Ammon's horn (tissue), 1 donor: ENCODE measurements at regions not wholly inside any gene's neighbourhood (a gene's known extent, or its start where the extent isn't known, plus 50 kb on each side); places are given as distances from the start of the nearest gene placed in this dataset.
"Not testable (repeated sequence)": the region's sequence is repeated elsewhere in the genome, so short reads cannot be mapped to it uniquely, and the experiment has no call there.

ENCODE experiments used
- DNase-seq: peaks from one replicate; pipeline ENCODE4 v3.0.0-alpha.2; 2016; ENCODE audit warnings: low spot score

DNA sequence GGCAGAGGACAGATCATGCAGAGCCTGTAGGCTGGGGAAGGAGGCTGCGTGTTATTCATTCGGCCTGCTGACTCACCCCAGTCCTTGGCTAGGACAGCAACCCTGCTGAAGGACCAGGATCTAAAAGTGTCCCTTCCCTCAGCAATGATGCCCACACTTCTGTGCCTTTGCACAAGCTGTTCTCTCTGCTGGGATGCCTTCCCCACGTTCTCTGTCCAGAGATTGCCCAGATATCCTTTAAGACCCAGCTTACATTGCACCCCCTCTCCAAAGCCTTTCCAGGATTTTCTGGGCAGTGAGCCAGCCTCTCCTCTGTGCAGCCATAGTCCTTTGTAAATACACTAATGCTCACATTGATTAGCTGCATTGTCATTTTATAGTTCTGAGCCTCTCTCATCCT lies 99.3 kb upstream of the CHD6 start:
- DNase-seq = peak; percentile 10

DNA sequence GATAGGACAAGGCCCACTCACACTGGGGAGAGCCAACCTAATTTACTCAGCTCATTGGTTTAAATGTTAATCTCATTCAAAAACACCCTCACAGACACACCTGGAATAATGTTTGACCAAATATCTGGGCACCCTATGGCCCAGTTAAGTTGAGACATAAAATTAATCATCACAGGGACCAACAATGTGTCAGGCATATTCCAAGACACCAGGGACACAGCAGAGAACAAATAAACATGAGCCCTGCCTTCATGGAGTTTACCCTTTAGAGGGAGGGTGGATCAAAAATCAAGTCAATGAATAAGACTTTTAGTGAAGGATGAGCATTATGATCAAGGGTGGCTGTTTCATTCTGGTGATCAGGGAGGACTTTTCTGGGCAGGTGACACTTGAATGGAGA lies 98.7 kb upstream of the CHD6 start:
- no peak for DNase-seq

DNA sequence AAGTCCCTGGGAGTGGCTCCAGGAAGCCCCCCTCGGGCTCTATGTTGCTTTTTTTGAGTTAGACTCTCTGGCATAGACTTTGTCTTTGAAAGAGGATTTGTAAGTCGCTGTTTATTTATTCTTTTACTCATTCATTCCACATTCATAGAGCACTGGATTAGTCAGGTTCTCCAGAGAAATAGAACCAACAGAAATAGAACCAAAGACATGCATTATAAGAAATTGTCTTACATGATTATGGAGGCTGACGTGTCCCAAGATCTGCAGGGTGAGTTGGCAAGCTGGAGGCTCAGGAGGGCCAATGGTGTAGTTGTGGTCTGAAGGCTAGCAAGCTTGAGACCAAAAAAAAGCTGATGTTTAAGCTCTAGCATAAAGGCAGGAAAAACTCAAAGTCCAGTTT lies 98.3 kb upstream of the CHD6 start:
- DNase-seq = no peak

DNA sequence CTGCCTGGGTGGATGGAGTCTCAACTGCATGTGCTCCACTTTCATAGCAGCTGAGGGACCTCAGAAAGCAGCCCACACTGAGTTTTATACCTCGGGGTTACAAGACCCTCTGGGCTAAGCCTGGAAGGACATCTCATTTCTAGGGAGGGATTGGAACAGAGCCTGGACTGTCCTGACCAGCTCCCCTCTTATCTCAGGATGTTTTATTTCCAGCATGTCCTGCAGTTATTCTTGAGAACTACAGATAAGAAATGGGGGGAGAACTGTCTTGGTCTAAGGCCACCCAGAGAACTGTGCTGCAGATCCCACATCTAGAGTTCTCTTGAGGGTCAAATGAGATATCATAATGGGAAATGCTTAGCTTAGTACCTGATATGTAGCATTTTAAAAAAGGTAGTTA lies 97.3 kb upstream of the CHD6 start:
- no peak for DNase-seq

DNA sequence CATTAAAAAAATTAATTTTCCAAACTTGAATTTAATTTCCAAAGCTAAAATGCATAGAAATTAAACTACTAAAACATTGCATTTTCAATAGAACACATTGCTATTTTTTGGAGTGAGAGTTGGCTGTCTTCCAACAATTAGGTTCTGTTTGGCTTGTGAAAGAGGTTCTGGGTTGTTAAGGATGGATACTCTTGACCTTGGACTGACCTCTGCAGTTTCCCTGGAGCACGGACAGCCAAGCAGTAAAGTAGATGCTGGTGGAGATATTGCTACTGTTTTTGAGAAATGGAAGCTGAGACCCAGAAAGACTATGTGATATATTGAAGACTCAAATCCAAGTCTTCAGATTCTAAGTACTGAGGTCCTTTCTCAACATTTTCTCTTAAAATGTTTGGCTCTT lies 95.9 kb upstream of the CHD6 start:
- no peak for DNase-seq

DNA sequence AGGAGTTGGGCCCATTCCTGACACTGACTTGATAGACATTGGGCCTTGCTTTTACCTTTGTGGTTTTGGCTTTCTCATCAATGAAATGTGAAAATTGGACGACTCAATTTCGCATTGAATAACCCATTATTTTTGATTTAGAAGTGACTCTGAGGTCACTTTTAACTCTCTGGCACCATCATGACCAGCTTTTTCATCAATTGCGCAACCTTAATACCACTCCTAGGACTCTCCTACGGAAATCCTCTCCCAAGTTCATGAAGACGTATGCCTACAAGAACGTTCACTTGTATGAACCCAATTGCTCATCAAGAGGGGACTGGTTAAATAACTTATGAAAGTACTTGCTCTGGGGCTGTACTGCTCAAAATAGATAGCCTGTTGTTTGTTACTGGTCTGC lies 86.7 kb upstream of the CHD6 start:
- no peak for DNase-seq

DNA sequence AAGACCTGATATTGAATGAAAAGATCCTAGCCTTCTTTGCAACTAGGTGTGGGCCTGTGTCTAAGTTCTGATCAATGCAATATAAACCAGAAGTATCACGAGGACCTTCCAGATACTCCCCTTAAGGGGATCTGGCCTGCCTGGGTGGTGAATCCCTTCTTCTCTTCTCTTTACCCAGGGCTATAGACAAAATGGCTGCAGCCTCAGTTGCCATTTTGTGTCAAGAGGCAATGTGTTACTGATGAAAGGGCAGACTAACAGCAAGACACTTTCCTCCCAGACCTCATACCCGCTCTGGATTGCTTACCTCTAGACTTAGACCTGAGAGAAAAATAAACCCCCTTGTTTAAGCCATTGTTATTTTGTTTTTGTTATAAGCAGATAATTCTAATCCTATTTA lies 84.5 kb upstream of the CHD6 start:
- no peak for DNase-seq

DNA sequence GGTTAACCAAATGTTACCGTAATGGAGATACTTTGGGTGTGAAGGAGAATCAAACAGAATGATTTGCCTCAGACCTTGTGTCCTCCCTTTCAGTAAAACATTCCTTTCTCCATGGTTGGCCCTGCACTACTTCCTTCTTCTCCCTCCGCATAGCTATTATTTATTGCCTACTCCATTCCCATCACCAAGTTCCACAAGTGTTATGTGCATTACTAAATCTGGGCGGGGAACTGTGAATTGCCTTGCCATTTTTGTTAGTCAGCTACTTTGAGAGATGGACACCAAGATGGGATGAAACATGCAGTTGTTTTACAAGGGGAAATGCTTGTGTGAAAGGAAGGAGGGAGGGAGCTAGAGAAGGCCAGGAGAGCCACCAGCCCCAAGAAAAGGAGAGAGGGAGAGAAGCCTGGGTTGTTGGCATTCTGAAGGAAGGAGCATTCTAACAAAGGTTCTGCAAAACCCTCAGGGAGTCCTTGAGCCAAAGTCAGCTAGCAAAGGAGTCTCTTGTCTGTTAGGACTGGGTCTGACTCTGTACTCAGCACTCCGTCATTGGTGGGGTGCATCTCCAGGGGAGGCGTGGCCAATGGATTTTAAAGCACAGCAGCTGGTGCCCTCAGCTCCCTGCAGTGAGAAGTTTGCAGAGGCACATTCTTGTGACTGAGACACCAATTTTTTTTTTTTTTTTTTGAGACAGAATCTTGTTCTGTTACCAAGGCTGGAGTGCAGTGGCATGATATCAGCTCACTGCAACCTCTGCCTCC lies 83.6 kb upstream of the CHD6 start:
- DNase-seq = no peak

DNA sequence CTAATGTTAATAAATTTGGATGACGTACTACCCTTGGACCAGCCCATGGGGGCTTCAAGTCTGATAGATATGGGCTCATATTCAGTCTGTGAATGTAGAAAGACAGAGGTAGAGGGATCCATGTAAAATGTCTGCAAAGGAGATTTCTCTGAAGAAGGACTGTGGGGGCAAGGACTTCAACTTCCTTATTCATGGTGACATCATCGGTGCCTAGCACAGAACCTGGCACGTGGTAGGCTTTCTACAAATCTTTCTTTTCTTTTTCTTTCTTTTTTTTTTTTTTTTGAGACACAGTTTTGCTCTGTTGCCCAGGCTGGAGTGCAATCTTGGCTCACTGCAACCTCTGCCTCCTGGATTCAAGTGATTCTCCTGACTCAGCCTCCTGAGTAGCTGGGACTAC lies 81.5 kb upstream of the CHD6 start:
- DNase-seq = not testable (repeated sequence)

DNA sequence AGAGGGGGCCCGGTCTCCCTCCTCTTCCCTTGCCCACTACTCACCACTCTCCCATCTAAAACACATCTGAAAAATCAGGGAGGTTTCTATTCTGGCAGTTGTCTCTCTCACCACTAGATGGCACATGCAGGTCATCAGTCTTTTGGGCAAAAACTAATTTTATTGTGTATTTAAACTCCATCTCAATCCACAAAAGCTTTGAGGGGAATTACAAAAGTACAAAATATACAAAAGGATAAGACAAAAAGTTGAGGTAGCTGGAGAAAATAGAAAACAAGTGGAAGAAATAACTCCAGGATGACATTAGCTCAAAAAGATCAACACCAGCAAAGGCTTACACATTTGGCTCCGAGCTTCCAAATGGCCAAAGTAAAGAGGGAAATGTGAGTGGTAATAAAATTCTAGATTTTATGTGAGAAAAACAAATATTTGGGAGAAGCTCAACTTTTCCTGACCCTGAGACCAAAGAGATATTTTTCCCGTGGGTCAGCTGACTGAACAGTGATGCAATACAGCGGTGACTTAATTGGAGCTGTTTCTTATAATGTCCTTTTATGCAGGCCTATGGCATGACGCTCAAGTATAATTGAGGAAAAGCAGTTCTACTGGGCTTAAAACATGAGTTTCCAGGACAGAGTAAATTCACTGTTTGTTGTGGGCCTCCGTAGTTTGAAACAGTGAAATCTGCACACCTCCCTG lies 79.8 kb upstream of the CHD6 start:
- DNase-seq = peak; percentile 25

DNA sequence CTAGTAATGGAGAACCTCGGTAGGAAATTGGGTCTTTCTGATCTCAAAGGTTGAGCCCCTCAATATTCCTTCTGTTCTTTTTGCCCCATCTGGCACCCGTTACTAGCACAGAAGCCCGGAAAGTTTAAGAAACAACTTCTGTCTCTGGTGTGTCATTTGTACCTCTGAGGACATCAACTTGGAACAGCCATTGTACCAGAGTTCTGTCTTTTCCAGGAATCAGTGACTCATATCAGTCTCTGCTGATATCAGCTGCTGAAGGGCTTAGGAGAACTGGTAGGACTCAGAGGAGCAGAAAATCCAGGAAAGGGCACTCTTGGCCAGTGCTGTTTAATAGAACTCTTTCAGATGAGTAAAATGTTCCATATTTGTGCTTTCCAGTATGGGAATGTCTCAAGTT lies 78.3 kb upstream of the CHD6 start:
- no peak for DNase-seq

DNA sequence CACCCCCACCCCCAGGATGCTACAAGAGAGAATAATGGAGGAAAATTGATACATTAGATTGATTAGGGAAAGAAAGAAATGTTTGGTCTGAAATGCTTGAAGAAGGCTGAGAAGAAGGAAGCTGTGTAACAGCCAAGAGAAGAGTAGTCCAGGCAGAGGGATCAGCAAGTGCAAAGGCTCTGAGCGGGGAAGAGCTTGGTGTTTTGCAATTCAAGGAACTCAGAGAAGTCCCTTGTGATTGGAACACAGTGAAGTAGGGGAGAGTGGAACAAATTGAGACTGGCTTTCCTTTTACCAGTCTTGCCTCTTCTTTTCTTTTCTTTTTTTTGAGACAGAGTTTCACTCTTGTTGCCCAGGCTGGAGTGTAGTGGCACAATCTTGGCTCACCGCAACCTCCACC lies 76.6 kb upstream of the CHD6 start:
- no peak for DNase-seq

DNA sequence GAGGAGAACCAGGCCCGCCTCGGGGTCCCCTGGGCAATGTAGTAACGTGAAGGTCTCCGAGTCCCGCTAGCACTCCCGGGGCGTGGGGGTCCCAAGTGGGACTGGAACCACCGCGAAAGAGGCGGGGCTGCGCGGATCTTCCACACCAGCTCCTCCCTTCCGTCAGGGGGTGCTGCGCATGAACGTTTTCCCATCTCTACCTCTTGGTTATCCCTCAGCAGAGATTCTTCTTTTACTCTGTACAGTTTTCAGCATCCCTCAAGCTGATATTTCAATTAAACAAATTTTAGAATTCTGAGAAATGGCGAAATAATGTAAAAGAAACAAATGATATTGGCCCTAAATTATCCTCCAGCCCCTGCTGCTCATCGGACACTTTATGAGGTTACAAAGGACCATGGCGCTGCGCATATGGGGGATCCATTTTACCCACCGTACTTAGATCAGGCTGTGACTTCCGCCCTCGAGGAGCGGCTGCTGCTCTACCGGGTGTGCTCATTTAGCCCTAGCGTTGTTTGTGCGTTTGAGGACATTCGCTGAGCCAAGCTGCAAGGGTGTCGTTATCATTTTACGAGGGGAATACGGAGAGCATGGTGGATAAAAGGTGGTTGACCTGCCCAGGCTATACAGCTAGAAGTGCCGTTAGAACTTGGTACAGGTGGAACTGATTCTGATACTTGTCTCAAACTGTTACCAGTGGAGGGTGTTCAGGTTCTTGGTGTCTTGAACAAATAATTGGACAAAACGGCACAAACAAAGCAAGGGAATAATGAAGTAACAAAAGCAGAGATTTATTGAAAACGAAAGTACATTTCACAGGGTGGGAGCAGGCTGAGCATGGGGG lies 75.2 kb upstream of the CHD6 start:
- peak; percentile 95 for DNase-seq

DNA sequence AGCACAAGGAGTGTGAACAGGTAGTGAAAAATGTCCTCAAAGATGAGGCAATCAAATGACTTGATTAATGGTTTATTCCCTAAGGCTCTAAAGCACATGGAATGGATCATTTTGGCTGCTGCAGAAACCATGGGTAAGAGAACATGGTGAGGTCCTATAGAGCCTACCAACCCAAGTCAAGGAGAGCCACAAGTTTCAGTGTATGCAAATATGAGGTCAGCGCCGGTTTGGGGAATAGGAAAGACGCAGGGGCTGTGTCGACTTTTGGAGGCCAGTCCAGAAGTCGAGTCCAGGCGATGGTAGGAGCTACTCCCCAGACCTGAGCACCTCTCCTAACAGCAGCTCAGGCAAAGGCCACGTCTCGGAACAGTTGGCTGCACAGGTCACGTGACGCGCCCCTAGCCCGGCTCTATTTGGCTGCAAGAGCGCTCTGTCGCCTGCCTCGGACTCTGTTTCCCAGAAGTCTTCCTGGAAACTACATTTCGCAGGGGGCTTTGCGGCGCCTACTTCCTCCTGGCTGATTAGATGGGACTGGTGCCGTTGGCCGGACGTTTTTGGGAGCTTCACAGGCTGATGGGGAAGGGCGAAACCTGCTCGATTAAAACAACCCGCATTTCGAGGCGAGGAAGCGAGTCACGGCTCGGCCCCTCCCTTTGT lies 74.4 kb upstream of the CHD6 start:
- DNase-seq = peak; percentile 92

DNA sequence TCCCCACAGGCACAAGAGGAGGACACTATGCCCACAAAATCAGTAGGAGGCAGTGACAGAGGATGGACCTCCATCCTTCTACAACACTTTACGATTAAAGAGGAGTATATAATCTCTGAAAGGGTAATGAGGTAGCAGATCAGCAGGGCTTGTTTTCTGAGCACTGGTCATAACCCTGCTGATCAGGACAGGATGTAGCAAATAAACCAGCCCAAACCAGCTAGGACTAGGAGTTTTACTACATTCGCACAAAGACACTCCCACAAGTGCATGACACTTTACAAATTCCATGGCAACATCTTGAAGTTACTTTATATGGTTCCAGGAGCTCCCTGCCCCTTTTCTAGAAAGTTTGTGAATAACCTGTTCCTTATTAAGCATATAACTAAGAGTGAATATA lies 73.3 kb upstream of the CHD6 start:
- no peak for DNase-seq

DNA sequence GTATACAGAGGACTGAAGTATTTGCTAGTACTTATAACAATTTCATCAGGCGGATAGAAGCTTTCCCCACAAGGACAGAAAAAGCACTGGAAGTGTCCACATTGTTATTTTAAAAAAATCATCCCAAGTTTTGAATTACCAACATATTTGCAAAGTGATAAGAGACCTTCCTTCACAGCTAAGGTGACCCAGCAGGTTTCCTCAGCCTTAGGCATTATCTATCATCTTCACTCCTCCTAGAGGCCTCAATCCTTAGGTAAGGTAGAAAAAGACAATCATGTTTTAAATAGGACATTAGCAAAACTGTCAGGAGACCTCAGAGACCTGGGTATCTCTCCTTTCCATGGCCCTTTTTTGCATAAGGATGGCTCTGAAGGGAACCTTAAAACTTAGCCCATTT lies 72.5 kb upstream of the CHD6 start:
- no peak for DNase-seq

DNA sequence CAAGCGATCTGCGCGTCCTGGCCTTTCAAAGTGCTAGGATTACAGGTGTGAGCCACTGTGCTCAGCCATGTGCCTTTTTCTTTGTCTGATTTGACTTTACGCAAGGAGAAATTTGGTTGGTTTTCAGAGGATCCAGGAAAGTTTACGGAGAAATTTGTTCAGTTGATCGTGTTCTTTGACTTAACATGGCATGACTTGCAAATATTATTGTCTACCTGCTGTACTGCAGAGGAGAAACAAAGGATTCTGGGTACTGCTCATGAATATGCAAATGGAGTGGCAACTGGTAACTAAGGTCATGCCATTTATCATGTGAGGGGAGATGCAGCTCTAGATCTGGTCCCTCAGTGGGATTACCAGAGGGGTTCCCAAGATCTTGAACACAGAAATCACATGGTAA lies 68.8 kb upstream of the CHD6 start:
- no peak for DNase-seq

DNA sequence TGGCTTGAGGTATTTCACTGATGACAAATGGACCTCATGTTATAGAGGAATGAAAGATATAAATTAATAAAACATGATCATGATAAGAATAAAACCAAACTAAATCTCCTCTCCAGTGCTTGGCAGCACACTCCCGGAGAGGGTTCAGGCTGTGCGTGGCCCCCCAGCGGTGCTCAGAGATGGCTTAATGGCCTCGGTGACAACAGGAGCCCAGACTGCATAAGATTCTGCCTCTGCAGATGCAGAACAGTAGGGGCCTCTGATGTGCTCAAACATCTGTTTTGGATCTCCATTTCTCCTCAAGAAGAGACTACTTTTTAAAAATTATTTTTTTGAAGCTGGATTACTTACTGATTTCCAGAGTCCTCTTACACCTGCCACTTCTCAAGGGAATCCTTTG lies 67.0 kb upstream of the CHD6 start:
- not testable (repeated sequence) for DNase-seq

DNA sequence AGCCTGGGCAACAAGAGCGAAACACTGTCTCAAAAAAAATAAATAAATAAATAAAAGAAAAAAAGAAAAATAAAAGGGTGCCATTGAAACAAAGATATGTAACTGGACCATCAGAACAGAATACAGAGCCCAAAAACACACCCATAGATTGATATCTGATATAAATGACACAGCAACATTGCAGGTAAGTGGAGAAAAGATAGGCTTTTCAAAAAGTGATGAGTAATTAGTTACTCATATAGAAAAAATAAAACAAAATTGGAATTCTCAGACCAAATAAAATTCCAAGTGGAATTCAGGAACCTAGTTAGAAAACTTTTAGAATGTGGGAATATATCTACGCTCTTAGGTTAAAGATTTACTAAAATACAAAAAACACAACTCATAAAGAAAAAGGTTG lies 60.6 kb upstream of the CHD6 start:
- DNase-seq = no peak

DNA sequence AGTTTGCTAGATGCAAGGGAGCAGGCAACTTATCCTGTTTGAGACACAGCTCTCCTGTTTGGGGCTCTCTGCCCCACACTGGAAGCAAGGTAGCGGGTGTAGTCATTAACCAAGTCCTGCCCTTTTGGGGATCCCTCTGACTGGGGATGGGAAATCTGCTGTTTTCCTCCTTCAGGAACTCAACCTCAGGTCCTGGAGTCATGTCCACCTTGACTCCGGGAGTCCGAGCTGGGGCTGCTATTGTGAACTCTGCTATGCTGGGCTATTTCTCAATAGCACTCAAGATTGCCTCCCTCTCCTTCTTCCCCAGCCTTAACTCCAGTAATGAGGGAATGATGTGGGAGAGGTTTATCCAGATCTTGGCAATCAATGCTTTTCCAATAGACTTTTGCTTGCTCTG lies 54.1 kb upstream of the CHD6 start:
- no peak for DNase-seq

DNA sequence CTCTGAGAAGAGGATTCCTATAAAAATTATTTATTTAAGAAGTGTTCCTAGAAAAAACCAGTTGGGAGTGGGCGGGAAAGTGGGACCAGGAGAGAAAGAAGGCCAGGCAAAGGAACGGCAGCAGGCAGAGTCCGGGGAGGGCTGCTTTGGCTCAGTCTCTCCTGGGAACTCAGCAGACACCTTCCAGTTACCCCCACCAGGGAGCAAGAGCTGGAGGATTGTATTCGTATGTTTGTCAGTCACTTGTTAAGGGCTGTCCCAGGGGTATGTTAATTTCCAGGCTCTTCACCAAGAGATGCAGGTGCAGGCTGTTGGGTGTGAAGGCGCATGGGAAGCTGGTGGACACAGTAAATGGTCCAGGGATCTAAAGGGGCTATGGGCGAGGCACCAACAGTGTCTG lies 53.0 kb upstream of the CHD6 start:
- no peak for DNase-seq

DNA sequence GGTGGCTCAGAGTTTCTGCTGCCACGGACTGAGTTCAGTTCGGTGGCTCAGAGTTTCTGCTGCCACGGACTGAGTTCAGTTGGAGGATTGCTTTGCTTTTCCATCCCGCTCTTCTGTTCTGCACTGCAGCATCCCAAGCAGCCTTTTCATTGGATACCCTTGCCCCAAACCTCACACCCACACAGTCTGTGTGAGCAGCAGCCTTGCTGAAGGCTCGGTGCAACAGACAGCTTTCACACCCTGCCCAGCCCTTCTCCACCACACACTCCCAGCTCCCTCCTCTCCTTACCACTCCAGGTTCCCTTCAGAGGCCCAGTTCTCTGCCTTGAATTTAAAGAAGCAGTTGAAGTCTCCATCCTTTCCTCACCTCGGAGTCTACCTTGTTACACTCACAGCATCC lies 52.5 kb upstream of the CHD6 start:
- DNase-seq = no peak
